HEK293 (cell line): ENCODE measurements at regions not wholly inside any gene's neighbourhood (a gene's known extent, or its start where the extent isn't known, plus 50 kb on each side); places are given as distances from the start of the nearest gene placed in this dataset.
A peak's percentile ranks its signal among the peaks of the same experiment; 100 is the strongest.

ENCODE experiments used
- CTCF ChIA-PET: fragments of 350-600 bp; formaldehyde crosslinking; extraction: SDS; loops from one replicate; lab custom pipeline; 2021; ENCODE audit warnings: antibody characterized with exemption; lab: Yijun Ruan, JAX
- POLR2A ChIA-PET: fragments of 300-600 bp; formaldehyde crosslinking; extraction: SDS; loops from one replicate; lab custom pipeline; 2020; ENCODE audit warnings: antibody characterized with exemption, inconsistent platforms; lab: Yijun Ruan, JAX
- H3K27ac ChIP-seq: fragments of 200-500 bp; sonication (Bioruptor generic); 2 replicates; pipeline ENCODE4 v1.5.1; 2014; ENCODE audit warnings: low read depth, low read length, control low read depth, inconsistent platforms; ENCODE audit errors: extremely low read depth
- H3K36me3 ChIP-seq, 2 experiments: fragments of 200-500 bp in 1 of 2; sonication (Bioruptor generic) in 1 of 2; 1 replicate in 1 of 2; 2 replicates in 1 of 2; pipeline ENCODE4 v1.5.1; 2014 to 2017; ENCODE audit warnings: inconsistent platforms in 2 of 2, low read length in 2 of 2; ENCODE audit not compliant: control insufficient read depth in 2 of 2, insufficient read depth in 1 of 2
- H3K4me1 ChIP-seq: fragments of 200-500 bp; sonication (Bioruptor generic); 2 replicates; pipeline ENCODE4 v1.5.1; 2014; ENCODE audit warnings: mild to moderate bottlenecking, low read length, inconsistent platforms; ENCODE audit not compliant: control insufficient read depth, insufficient read depth
- H3K4me3 ChIP-seq: 2 replicates; pipeline ENCODE4 v1.5.1; 2011; ENCODE audit warnings: low read depth, mild to moderate bottlenecking, control low read depth, low read length, moderate library complexity
- H3K9me3 ChIP-seq: fragments of 200-500 bp; sonication (Bioruptor generic); 2 replicates; pipeline ENCODE4 v1.5.1; 2014; ENCODE audit warnings: low read depth, low read length, inconsistent platforms; ENCODE audit not compliant: control insufficient read depth, insufficient read depth
- ATF2 ChIP-seq: fragments of 450-650 bp; formaldehyde crosslinking; IDR thresholded peaks from 2 replicates; pipeline ENCODE4 v1.5.1; 2016; ENCODE audit warnings: missing biosample characterization, missing genetic modification characterization, low read depth
- FEZF1 ChIP-seq: fragments of 450-650 bp; formaldehyde crosslinking; IDR thresholded peaks from 2 replicates; pipeline ENCODE4 v1.5.1; 2016; ENCODE audit warnings: missing biosample characterization, missing genetic modification characterization
- INSM2 ChIP-seq: fragments of 450-650 bp; formaldehyde crosslinking; IDR thresholded peaks from 2 replicates; pipeline ENCODE4 v1.5.1; 2016; ENCODE audit warnings: missing biosample characterization, missing genetic modification characterization
- MEIS1 ChIP-seq: sonication (generic); formaldehyde crosslinking; IDR thresholded peaks from 2 replicates; pipeline ENCODE4 v1.8.1; 2022; ENCODE audit warnings: missing genetic modification reagents, mild to moderate bottlenecking, borderline replicate concordance
- OVOL3 ChIP-seq: fragments of 450-650 bp; formaldehyde crosslinking; IDR thresholded peaks from 2 replicates; pipeline ENCODE4 v1.5.1; 2016; ENCODE audit warnings: missing biosample characterization, missing genetic modification characterization
- SP7 ChIP-seq: fragments of 450-650 bp; formaldehyde crosslinking; IDR thresholded peaks from 2 replicates; pipeline ENCODE4 v1.5.1; 2016; ENCODE audit warnings: missing biosample characterization, missing genetic modification characterization
- ZFP41 ChIP-seq: fragments of 450-650 bp; formaldehyde crosslinking; IDR thresholded peaks from 2 replicates; pipeline ENCODE4 v1.5.1; 2016; ENCODE audit warnings: missing biosample characterization, missing genetic modification characterization, borderline replicate concordance
- ZNF18 ChIP-seq: fragments of 450-650 bp; formaldehyde crosslinking; IDR thresholded peaks from 2 replicates; pipeline ENCODE4 v1.5.1; 2016; ENCODE audit warnings: missing biosample characterization, missing genetic modification characterization
- ZNF2 ChIP-seq: fragments of 450-650 bp; formaldehyde crosslinking; IDR thresholded peaks from 2 replicates; pipeline ENCODE4 v1.5.1; 2016; ENCODE audit warnings: missing biosample characterization, missing genetic modification characterization
- ZNF202 ChIP-seq: fragments of 450-650 bp; formaldehyde crosslinking; IDR thresholded peaks from 2 replicates; pipeline ENCODE4 v1.5.1; 2016; ENCODE audit warnings: missing biosample characterization, missing genetic modification characterization, borderline replicate concordance
- ZNF266 ChIP-seq: fragments of 450-650 bp; formaldehyde crosslinking; IDR thresholded peaks from 2 replicates; pipeline ENCODE4 v1.5.1; 2016; ENCODE audit warnings: missing biosample characterization, missing genetic modification characterization, low read depth
- ZNF335 ChIP-seq: fragments of 450-650 bp; formaldehyde crosslinking; conservative IDR thresholded peaks from 2 replicates; pipeline ENCODE4 v1.5.1; 2016; ENCODE audit warnings: missing biosample characterization, missing genetic modification characterization
- ZNF610 ChIP-seq: fragments of 450-650 bp; formaldehyde crosslinking; IDR thresholded peaks from 2 replicates; pipeline ENCODE4 v1.5.1; 2016; ENCODE audit warnings: missing biosample characterization, missing genetic modification characterization, borderline replicate concordance
- ZNF629 ChIP-seq: fragments of 450-650 bp; formaldehyde crosslinking; IDR thresholded peaks from 2 replicates; pipeline ENCODE4 v1.5.1; 2017; ENCODE audit warnings: missing biosample characterization, missing genetic modification characterization
- ZNF677 ChIP-seq: fragments of 450-650 bp; IDR thresholded peaks from 2 replicates; pipeline ENCODE4 v1.5.0; 2018; ENCODE audit warnings: missing biosample characterization, mild to moderate bottlenecking, missing genetic modification characterization, moderate library complexity
- ZNF837 ChIP-seq: fragments of 450-650 bp; formaldehyde crosslinking; IDR thresholded peaks from 2 replicates; pipeline ENCODE4 v1.5.1; 2016; ENCODE audit warnings: missing biosample characterization, missing genetic modification characterization
- TF ChIP-seq, protein P1 (sequence below): fragments of 450-650 bp; formaldehyde crosslinking; IDR thresholded peaks from 2 replicates; pipeline ENCODE4 v1.5.1; 2017; ENCODE audit warnings: missing biosample characterization, missing genetic modification characterization
- TF ChIP-seq, protein P2 (sequence below): fragments of 450-650 bp; formaldehyde crosslinking; IDR thresholded peaks from 2 replicates; pipeline ENCODE4 v1.5.1; 2016; ENCODE audit warnings: missing biosample characterization, missing genetic modification characterization, borderline replicate concordance
- TF ChIP-seq, protein P3 (sequence below): fragments of 450-650 bp; formaldehyde crosslinking; IDR thresholded peaks from 2 replicates; pipeline ENCODE4 v1.5.1; 2017; ENCODE audit warnings: missing biosample characterization, missing genetic modification characterization

DNA sequence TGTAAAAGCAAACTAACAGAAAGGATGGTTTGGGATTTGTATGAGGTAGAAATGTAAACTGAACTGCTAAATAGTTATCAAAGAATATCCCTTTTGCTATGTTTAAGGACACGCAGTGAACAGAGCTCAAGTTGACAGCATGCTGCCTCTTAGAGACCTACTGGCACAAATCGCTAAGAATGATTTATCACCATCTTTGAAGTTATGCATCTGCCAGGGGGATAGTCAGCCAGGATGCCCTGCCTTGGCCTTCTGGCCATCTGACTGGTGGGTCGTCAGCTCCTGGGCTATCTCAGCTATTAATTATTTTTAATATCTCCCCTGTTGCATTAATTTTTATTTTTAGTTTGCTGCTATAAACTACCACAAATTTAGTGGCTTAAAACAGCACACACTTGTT lies 334.8 kb upstream of the KAZN start:
- TF ChIP-seq SP7 (tag by site-specific recombination) (no peak), ZNF202 (no peak), MEIS1 (no peak), OVOL3 (tag by site-specific recombination) (no peak), INSM2 (tag by site-specific recombination) (no peak)
- TF ChIP-seq, protein P1, sequence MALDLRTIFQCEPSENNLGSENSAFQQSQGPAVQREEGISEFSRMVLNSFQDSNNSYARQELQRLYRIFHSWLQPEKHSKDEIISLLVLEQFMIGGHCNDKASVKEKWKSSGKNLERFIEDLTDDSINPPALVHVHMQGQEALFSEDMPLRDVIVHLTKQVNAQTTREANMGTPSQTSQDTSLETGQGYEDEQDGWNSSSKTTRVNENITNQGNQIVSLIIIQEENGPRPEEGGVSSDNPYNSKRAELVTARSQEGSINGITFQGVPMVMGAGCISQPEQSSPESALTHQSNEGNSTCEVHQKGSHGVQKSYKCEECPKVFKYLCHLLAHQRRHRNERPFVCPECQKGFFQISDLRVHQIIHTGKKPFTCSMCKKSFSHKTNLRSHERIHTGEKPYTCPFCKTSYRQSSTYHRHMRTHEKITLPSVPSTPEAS (tag by site-specific recombination) = no peak
- ChIA-PET CTCF (no interaction called here), POLR2A (no interaction called here)
- Histone ChIP-seq H3K9me3 (no peaks in the 10 kb centered on the region), H3K36me3 (no peaks in the 10 kb centered on the region), H3K4me1 (no peaks in the 10 kb centered on the region), H3K27ac (no peak overlapping the region), H3K4me3 (no peak overlapping the region)

- H3K27ac ChIP-seq = no peak overlapping the region
- no peaks in the 10 kb centered on the region for H3K4me1 ChIP-seq
- CTCF ChIA-PET = no interaction called here
- no peak overlapping the region for H3K4me3 ChIP-seq
- TF ChIP-seq ZFP41 (no peak), ATF2 (tag by site-specific recombination) (peak; percentile 50)
- no peaks in the 10 kb centered on the region for H3K9me3 ChIP-seq
- no peaks in the 10 kb centered on the region for H3K36me3 ChIP-seq
- POLR2A ChIA-PET = no interaction called here
Observed at GRCh38 chr1:14265495-14265894, 333.0 kb upstream of the KAZN start.

DNA sequence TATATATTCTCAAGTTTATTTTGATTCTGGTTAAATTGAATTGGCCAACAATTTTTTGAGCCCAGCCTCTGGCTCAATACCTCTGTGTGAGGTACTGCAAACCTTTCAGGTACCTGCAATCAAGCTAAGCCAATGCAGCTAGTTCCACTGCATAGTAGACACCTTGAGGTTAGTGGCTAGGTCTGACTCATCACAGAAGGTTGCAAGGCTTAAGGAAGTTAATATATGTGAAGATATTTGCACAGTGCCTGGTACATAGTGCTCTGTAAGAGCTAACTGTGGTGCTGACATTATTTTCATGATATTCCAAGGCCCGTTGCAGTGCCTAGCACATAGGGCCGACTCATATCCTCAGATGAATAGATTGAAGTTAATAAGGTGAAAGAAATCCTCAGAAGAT lies 330.5 kb upstream of the KAZN start:
- no peaks in the 10 kb centered on the region for H3K4me1 ChIP-seq
- POLR2A ChIA-PET = no interaction called here
- no peaks in the 10 kb centered on the region for H3K36me3 ChIP-seq
- H3K27ac ChIP-seq = no peak overlapping the region
- CTCF ChIA-PET = interaction anchor here (0.6 kb wide), 1 partner anchor 892 kb away, joined by 3 read pairs; no protein-coding TSS in a partner anchor
- no peak overlapping the region for H3K4me3 ChIP-seq
- H3K9me3 ChIP-seq = no peaks in the 10 kb centered on the region
- no peak for TF ChIP-seq OVOL3 (tag by site-specific recombination)
- TF ChIP-seq, protein P2, sequence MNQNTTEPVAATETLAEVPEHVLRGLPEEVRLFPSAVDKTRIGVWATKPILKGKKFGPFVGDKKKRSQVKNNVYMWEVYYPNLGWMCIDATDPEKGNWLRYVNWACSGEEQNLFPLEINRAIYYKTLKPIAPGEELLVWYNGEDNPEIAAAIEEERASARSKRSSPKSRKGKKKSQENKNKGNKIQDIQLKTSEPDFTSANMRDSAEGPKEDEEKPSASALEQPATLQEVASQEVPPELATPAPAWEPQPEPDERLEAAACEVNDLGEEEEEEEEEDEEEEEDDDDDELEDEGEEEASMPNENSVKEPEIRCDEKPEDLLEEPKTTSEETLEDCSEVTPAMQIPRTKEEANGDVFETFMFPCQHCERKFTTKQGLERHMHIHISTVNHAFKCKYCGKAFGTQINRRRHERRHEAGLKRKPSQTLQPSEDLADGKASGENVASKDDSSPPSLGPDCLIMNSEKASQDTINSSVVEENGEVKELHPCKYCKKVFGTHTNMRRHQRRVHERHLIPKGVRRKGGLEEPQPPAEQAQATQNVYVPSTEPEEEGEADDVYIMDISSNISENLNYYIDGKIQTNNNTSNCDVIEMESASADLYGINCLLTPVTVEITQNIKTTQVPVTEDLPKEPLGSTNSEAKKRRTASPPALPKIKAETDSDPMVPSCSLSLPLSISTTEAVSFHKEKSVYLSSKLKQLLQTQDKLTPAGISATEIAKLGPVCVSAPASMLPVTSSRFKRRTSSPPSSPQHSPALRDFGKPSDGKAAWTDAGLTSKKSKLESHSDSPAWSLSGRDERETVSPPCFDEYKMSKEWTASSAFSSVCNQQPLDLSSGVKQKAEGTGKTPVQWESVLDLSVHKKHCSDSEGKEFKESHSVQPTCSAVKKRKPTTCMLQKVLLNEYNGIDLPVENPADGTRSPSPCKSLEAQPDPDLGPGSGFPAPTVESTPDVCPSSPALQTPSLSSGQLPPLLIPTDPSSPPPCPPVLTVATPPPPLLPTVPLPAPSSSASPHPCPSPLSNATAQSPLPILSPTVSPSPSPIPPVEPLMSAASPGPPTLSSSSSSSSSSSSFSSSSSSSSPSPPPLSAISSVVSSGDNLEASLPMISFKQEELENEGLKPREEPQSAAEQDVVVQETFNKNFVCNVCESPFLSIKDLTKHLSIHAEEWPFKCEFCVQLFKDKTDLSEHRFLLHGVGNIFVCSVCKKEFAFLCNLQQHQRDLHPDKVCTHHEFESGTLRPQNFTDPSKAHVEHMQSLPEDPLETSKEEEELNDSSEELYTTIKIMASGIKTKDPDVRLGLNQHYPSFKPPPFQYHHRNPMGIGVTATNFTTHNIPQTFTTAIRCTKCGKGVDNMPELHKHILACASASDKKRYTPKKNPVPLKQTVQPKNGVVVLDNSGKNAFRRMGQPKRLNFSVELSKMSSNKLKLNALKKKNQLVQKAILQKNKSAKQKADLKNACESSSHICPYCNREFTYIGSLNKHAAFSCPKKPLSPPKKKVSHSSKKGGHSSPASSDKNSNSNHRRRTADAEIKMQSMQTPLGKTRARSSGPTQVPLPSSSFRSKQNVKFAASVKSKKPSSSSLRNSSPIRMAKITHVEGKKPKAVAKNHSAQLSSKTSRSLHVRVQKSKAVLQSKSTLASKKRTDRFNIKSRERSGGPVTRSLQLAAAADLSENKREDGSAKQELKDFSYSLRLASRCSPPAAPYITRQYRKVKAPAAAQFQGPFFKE (tag by site-specific recombination) = no peak
- no peak for TF ChIP-seq ZNF677
- TF ChIP-seq ZNF610 (tag by site-specific recombination) = no peak
- TF ChIP-seq ZNF266 (tag by site-specific recombination) = no peak
- TF ChIP-seq ZNF629 (tag by site-specific recombination) = no peak
- no peak for TF ChIP-seq ZNF837 (tag by site-specific recombination)
- TF ChIP-seq ZNF335 = no peak
- no peak for TF ChIP-seq ZNF18 (tag by site-specific recombination)
- TF ChIP-seq, protein P3, sequence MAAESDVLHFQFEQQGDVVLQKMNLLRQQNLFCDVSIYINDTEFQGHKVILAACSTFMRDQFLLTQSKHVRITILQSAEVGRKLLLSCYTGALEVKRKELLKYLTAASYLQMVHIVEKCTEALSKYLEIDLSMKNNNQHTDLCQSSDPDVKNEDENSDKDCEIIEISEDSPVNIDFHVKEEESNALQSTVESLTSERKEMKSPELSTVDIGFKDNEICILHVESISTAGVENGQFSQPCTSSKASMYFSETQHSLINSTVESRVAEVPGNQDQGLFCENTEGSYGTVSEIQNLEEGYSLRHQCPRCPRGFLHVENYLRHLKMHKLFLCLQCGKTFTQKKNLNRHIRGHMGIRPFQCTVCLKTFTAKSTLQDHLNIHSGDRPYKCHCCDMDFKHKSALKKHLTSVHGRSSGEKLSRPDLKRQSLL (tag by site-specific recombination) = no peak
- TF ChIP-seq ZNF2 (tag by site-specific recombination) = no peak
- no peak for TF ChIP-seq FEZF1
